ENCODE measurements at regions not wholly inside any gene's neighbourhood (a gene's known extent, or its start where the extent isn't known, plus 50 kb on each side); places are given as distances from the start of the nearest gene placed in this dataset.

DNA sequence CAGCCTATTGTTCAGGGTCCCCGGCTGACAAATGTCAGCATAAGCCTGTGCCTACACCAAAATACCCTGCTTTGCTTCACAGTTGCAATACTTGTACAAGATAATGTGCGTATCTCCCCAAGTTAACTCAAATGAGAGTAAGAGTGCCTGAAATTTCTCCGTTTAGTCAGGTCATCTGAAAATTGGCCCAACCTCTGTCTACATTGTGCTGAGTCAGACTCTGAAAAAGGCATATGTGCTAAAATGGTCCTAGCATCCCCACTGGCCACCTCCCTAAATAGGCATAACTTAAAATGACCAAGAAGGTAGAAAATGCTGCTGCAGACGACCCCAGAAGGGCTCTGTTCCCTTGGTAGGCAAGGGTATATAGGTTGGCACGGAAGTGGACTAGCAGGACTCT lies 1653.8 kb upstream of the DDX18 start:
- no peak for TF ChIP-seq CTCF (IDR thresholded peaks at IDR 0.05 in 4 of 5, conservative IDR thresholded peaks at IDR 0.05 in 1 of 5)
- no peak for TF ChIP-seq POLR2A (IDR thresholded peaks at IDR 0.05)
